SU-DHL-6 (cell line): ENCODE measurements at regions not wholly inside any gene's neighbourhood (a gene's known extent, or its start where the extent isn't known, plus 50 kb on each side); places are given as distances from the start of the nearest gene placed in this dataset.

Experiments used
- CTCF ChIP-seq: fragments of 200-600 bp; sonication (generic); IDR thresholded peaks from one replicate; pipeline ENCODE4 v1.5.1; 2017; ENCODE audit warnings: antibody characterized with exemption, mild to moderate bottlenecking, low read length, moderate library complexity; ENCODE audit not compliant: insufficient read depth, poor library complexity, severe bottlenecking
- EZH2phosphoT487 ChIP-seq: fragments of 200-600 bp; sonication (generic), shearing (Covaris generic); conservative IDR thresholded peaks from 2 replicates; pipeline ENCODE4 v1.6.1; 2018; ENCODE audit warnings: mild to moderate bottlenecking, antibody characterized with exemption, low read length, moderate library complexity, mixed read lengths

- TF ChIP-seq CTCF = no peak
- no peak for TF ChIP-seq EZH2phosphoT487
Observed at GRCh38 chr5:17105744-17106418, 111.5 kb upstream of the BASP1 start.
